Caco-2 (cell line): ENCODE measurements at regions not wholly inside any gene's neighbourhood (a gene's known extent, or its start where the extent isn't known, plus 50 kb on each side); places are given as distances from the start of the nearest gene placed in this dataset.

Experiments used
- BruUV-seq: library from RNA; stranded (reverse); fragments of 400-500 nt; replicated peaks from 2 replicates; lab custom pipeline; 2021; lab: Mats Ljungman, UMichigan
- CTCF ChIA-PET: fragments of 300-600 bp; sonication (Branson Sonifier 250); formaldehyde crosslinking; loops from one replicate; lab custom pipeline; 2022; ENCODE audit warnings: antibody characterized with exemption; lab: Charles Lee
- POLR2A ChIA-PET: fragments of 300-600 bp; sonication (Branson Sonifier 250); formaldehyde crosslinking; loops from one replicate; lab custom pipeline; 2022; ENCODE audit warnings: antibody characterized with exemption; lab: Charles Lee
- DNase-seq, 2 experiments: peaks; one replicate each; pipeline versions ENCODE4 v3.0.0 to v3.0.0-alpha.2; 2020 to 2022
- H3K27me3 ChIP-seq: replicated peaks from 2 replicates; pipeline ENCODE4 v1.6.0; 2011; ENCODE audit warnings: low read length; ENCODE audit not compliant: control insufficient read depth, insufficient read depth
- H3K36me3 ChIP-seq: 2 replicates; pipeline ENCODE4 v1.5.1; 2011; ENCODE audit warnings: low read length; ENCODE audit not compliant: control insufficient read depth, insufficient read depth
- H3K4me1 ChIP-seq: fragments of 250-450 bp; sonication (Bioruptor Pico); 2 replicates; pipeline ENCODE4 v1.5.1; 2020; ENCODE audit warnings: mild to moderate bottlenecking
- H3K4me3 ChIP-seq: 2 replicates; pipeline ENCODE4 v1.5.1; 2011; ENCODE audit warnings: low read depth, mild to moderate bottlenecking, control low read depth, low read length
- H3K9me3 ChIP-seq: fragments of 250-450 bp; sonication (Bioruptor Pico); 2 replicates; pipeline ENCODE4 v1.5.1; 2020; ENCODE audit warnings: mild to moderate bottlenecking, moderate library complexity
- H3K27ac Mint-ChIP-seq: one replicate; pipeline ENCODE4 v1.8.0; 2022; ENCODE audit warnings: mixed read lengths; ENCODE audit not compliant: unreplicated experiment
- H3K27me3 Mint-ChIP-seq: one replicate; pipeline ENCODE4 v1.8.0; 2022; ENCODE audit warnings: mixed read lengths; ENCODE audit not compliant: insufficient read depth, unreplicated experiment
- H3K36me3 Mint-ChIP-seq: one replicate; pipeline ENCODE4 v1.8.0; 2022; ENCODE audit warnings: mild to moderate bottlenecking, mixed read lengths; ENCODE audit not compliant: insufficient read depth, unreplicated experiment
- H3K4me1 Mint-ChIP-seq: one replicate; pipeline ENCODE4 v1.8.0; 2022; ENCODE audit warnings: low read depth, mixed read lengths; ENCODE audit not compliant: unreplicated experiment
- H3K4me3 Mint-ChIP-seq: one replicate; pipeline ENCODE4 v1.8.0; 2022; ENCODE audit warnings: mild to moderate bottlenecking, moderate library complexity, mixed read lengths; ENCODE audit not compliant: unreplicated experiment
- H3K9me3 Mint-ChIP-seq: one replicate; pipeline ENCODE4 v1.8.0; 2022; ENCODE audit warnings: mixed read lengths; ENCODE audit not compliant: unreplicated experiment
- intact Hi-C: fragments of 100-400 bp; cut with micrococcal nuclease; formaldehyde crosslinking; loops from one replicate; pipeline ENCODE4 v1.10.0; 2022; ENCODE audit not compliant: unreplicated experiment
- TF ChIP-seq, protein P1 (sequence below), 2 experiments: fragments of 200-600 bp in 1 of 2; IDR thresholded peaks; 1 replicate in 1 of 2; 2 replicates in 1 of 2; pipeline versions ENCODE4 v1.5.1 to v1.8.0; 2011 to 2022; ENCODE audit warnings: antibody characterized with exemption in 1 of 2, control low read depth in 1 of 2, inconsistent platforms in 1 of 2, low read depth in 1 of 2, low read length in 1 of 2, mild to moderate bottlenecking in 1 of 2, moderate library complexity in 1 of 2; ENCODE audit not compliant: insufficient read depth in 1 of 2, severe bottlenecking in 1 of 2, unreplicated experiment in 1 of 2

- Histone ChIP-seq H3K36me3 (no peaks in the 10 kb centered on the region), H3K4me1 (no peaks in the 10 kb centered on the region), H3K9me3 (no peaks in the 10 kb centered on the region), H3K4me3 (no peak overlapping the region), H3K27me3 (no peaks in the 10 kb centered on the region)
- peaks cover 2% of the 10 kb centered on the region for H3K27me3 Mint-ChIP-seq
- ChIA-PET POLR2A (no interaction called here), CTCF (no interaction called here)
- TF ChIP-seq, protein P1, sequence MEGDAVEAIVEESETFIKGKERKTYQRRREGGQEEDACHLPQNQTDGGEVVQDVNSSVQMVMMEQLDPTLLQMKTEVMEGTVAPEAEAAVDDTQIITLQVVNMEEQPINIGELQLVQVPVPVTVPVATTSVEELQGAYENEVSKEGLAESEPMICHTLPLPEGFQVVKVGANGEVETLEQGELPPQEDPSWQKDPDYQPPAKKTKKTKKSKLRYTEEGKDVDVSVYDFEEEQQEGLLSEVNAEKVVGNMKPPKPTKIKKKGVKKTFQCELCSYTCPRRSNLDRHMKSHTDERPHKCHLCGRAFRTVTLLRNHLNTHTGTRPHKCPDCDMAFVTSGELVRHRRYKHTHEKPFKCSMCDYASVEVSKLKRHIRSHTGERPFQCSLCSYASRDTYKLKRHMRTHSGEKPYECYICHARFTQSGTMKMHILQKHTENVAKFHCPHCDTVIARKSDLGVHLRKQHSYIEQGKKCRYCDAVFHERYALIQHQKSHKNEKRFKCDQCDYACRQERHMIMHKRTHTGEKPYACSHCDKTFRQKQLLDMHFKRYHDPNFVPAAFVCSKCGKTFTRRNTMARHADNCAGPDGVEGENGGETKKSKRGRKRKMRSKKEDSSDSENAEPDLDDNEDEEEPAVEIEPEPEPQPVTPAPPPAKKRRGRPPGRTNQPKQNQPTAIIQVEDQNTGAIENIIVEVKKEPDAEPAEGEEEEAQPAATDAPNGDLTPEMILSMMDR (IDR thresholded peaks at IDR 0.05; ENCODE audit: insufficient read depth in 1 of 2, low read depth in 1 of 2, low read length in 1 of 2, severe bottlenecking in 1 of 2, unreplicated experiment in 1 of 2) = no peak
- no peaks in the 10 kb centered on the region for H3K9me3 Mint-ChIP-seq
- no peak overlapping the region for H3K27ac Mint-ChIP-seq
- H3K4me1 Mint-ChIP-seq = no peaks in the 10 kb centered on the region
- H3K4me3 Mint-ChIP-seq = no peak overlapping the region
- intact Hi-C loops = no loop called here
- no TSS peak for BruUV-seq
- no peaks in the 10 kb centered on the region for H3K36me3 Mint-ChIP-seq
- no peak for DNase-seq
These were observed 89.2 kb downstream of the ISL1 start for GRCh38 chr5:51472472-51472871.

- DNase-seq = no peak
- Mint-ChIP-seq H3K27ac (no peak overlapping the region), H3K9me3 (no peaks in the 10 kb centered on the region), H3K4me1 (peaks cover 8% of the 10 kb centered on the region), H3K36me3 (no peaks in the 10 kb centered on the region), H3K27me3 (no peaks in the 10 kb centered on the region), H3K4me3 (no peak overlapping the region)
- intact Hi-C loops = no loop called here
- H3K9me3 ChIP-seq = no peaks in the 10 kb centered on the region
- ChIA-PET CTCF (no interaction called here), POLR2A (no interaction called here)
- TF ChIP-seq, protein P1 (IDR thresholded peaks at IDR 0.05; ENCODE audit: insufficient read depth in 1 of 2, low read depth in 1 of 2, low read length in 1 of 2, severe bottlenecking in 1 of 2, unreplicated experiment in 1 of 2) = no peak
- BruUV-seq = no TSS peak
- no peaks in the 10 kb centered on the region for H3K27me3 ChIP-seq
- H3K4me3 ChIP-seq = no peak overlapping the region
- H3K4me1 ChIP-seq = no peaks in the 10 kb centered on the region; the same call in 1 of the 2 replicates
- no peaks in the 10 kb centered on the region for H3K36me3 ChIP-seq
These were observed 92.4 kb downstream of the ISL1 start for GRCh38 chr5:51475628-51476027.

DNA sequence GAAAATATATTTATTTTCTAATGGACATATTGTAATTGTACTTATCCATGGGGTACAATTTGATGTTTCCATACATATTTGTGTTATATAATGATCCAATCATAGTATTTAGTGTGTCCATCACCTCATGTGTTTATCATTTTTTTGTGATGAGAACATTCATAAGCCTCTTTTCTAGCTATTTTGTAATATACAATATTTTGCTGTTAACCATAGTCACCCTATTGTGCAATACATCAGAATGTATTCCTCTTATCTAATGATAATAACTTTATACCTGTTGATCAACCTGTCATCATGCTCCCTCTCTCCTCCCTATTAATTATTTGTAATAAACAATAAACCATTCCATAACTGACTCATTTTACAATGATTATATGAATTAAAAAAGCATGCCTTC is 93.2 kb downstream of the ISL1 start:
- Histone ChIP-seq H3K27me3 (no peaks in the 10 kb centered on the region), H3K4me3 (no peak overlapping the region), H3K4me1 (no peaks in the 10 kb centered on the region; the same call in 1 of the 2 replicates), H3K9me3 (no peaks in the 10 kb centered on the region), H3K36me3 (no peaks in the 10 kb centered on the region)
- no peaks in the 10 kb centered on the region for H3K27me3 Mint-ChIP-seq
- no peaks in the 10 kb centered on the region for H3K9me3 Mint-ChIP-seq
- ChIA-PET CTCF (interaction anchor here (0.7 kb wide), 1 partner anchor 128 kb away, joined by 3 read pairs; no protein-coding TSS in a partner anchor), POLR2A (no interaction called here)
- no peak overlapping the region for H3K27ac Mint-ChIP-seq
- no peak overlapping the region for H3K4me3 Mint-ChIP-seq
- H3K36me3 Mint-ChIP-seq = no peaks in the 10 kb centered on the region
- TF ChIP-seq, protein P1 (IDR thresholded peaks at IDR 0.05; ENCODE audit: insufficient read depth in 1 of 2, low read depth in 1 of 2, low read length in 1 of 2, severe bottlenecking in 1 of 2, unreplicated experiment in 1 of 2) = no peak
- no peak for DNase-seq
- peaks cover 9% of the 10 kb centered on the region for H3K4me1 Mint-ChIP-seq
- no TSS peak for BruUV-seq
- intact Hi-C loops = no loop called here
